K562 (cell line): ENCODE measurements at regions not wholly inside any gene's neighbourhood (a gene's known extent, or its start where the extent isn't known, plus 50 kb on each side); places are given as distances from the start of the nearest gene placed in this dataset.

Experiments
- KLF16 ChIP-seq: IDR thresholded peaks from 2 replicates; pipeline ENCODE4 v1.6.1; 2016; ENCODE audit warnings: antibody characterized with exemption
- MAFK ChIP-seq: IDR thresholded peaks from 2 replicates; pipeline ENCODE4 v1.6.1; 2011; ENCODE audit warnings: low read length, improper control_type of control experiment
- NEUROD1 ChIP-seq: fragments of 150-350 bp; IDR thresholded peaks from 2 replicates; pipeline ENCODE4 v1.6.1; 2014; ENCODE audit warnings: borderline replicate concordance, low read length, low read depth; ENCODE audit not compliant: partially characterized antibody
- NRF1 ChIP-seq, 2 experiments: fragments of 450-650 bp; IDR thresholded peaks in 1 of 2; conservative IDR thresholded peaks in 1 of 2; 2 replicates each; pipeline ENCODE4 v1.6.1; 2014; ENCODE audit warnings: mild to moderate bottlenecking in 2 of 2
- RNF2 ChIP-seq: sonication (generic); IDR thresholded peaks from 2 replicates; pipeline ENCODE4 v1.6.1; 2016
- TF ChIP-seq, protein P1 (sequence below): fragments of 450-650 bp; IDR thresholded peaks from 2 replicates; pipeline ENCODE4 v1.6.1; 2016; ENCODE audit warnings: mild to moderate bottlenecking, moderate library complexity

DNA sequence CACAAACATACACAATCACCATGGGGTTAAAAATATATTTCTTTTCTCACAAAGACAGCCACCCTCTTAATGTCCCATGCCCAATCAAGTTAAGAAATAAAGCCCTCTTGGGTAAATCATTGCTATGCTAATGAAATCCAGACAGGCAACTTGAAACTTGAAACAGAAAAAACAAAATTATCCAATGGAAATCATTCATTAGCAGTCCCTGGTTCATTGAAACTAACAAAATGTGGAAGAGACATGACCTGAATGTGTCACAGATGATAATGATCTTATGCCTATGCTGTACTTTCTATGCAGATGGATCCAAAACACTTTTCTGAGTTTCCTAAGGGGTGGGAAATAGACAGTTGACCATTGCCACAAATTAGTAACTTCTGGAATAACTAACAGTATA is 983.7 kb downstream of the MCTP2 start (continued):
- TF ChIP-seq, protein P1, sequence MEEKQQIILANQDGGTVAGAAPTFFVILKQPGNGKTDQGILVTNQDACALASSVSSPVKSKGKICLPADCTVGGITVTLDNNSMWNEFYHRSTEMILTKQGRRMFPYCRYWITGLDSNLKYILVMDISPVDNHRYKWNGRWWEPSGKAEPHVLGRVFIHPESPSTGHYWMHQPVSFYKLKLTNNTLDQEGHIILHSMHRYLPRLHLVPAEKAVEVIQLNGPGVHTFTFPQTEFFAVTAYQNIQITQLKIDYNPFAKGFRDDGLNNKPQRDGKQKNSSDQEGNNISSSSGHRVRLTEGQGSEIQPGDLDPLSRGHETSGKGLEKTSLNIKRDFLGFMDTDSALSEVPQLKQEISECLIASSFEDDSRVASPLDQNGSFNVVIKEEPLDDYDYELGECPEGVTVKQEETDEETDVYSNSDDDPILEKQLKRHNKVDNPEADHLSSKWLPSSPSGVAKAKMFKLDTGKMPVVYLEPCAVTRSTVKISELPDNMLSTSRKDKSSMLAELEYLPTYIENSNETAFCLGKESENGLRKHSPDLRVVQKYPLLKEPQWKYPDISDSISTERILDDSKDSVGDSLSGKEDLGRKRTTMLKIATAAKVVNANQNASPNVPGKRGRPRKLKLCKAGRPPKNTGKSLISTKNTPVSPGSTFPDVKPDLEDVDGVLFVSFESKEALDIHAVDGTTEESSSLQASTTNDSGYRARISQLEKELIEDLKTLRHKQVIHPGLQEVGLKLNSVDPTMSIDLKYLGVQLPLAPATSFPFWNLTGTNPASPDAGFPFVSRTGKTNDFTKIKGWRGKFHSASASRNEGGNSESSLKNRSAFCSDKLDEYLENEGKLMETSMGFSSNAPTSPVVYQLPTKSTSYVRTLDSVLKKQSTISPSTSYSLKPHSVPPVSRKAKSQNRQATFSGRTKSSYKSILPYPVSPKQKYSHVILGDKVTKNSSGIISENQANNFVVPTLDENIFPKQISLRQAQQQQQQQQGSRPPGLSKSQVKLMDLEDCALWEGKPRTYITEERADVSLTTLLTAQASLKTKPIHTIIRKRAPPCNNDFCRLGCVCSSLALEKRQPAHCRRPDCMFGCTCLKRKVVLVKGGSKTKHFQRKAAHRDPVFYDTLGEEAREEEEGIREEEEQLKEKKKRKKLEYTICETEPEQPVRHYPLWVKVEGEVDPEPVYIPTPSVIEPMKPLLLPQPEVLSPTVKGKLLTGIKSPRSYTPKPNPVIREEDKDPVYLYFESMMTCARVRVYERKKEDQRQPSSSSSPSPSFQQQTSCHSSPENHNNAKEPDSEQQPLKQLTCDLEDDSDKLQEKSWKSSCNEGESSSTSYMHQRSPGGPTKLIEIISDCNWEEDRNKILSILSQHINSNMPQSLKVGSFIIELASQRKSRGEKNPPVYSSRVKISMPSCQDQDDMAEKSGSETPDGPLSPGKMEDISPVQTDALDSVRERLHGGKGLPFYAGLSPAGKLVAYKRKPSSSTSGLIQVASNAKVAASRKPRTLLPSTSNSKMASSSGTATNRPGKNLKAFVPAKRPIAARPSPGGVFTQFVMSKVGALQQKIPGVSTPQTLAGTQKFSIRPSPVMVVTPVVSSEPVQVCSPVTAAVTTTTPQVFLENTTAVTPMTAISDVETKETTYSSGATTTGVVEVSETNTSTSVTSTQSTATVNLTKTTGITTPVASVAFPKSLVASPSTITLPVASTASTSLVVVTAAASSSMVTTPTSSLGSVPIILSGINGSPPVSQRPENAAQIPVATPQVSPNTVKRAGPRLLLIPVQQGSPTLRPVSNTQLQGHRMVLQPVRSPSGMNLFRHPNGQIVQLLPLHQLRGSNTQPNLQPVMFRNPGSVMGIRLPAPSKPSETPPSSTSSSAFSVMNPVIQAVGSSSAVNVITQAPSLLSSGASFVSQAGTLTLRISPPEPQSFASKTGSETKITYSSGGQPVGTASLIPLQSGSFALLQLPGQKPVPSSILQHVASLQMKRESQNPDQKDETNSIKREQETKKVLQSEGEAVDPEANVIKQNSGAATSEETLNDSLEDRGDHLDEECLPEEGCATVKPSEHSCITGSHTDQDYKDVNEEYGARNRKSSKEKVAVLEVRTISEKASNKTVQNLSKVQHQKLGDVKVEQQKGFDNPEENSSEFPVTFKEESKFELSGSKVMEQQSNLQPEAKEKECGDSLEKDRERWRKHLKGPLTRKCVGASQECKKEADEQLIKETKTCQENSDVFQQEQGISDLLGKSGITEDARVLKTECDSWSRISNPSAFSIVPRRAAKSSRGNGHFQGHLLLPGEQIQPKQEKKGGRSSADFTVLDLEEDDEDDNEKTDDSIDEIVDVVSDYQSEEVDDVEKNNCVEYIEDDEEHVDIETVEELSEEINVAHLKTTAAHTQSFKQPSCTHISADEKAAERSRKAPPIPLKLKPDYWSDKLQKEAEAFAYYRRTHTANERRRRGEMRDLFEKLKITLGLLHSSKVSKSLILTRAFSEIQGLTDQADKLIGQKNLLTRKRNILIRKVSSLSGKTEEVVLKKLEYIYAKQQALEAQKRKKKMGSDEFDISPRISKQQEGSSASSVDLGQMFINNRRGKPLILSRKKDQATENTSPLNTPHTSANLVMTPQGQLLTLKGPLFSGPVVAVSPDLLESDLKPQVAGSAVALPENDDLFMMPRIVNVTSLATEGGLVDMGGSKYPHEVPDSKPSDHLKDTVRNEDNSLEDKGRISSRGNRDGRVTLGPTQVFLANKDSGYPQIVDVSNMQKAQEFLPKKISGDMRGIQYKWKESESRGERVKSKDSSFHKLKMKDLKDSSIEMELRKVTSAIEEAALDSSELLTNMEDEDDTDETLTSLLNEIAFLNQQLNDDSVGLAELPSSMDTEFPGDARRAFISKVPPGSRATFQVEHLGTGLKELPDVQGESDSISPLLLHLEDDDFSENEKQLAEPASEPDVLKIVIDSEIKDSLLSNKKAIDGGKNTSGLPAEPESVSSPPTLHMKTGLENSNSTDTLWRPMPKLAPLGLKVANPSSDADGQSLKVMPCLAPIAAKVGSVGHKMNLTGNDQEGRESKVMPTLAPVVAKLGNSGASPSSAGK = no peak
- TF ChIP-seq NRF1 (conservative IDR thresholded peaks at IDR 0.05 in 1 of 2, IDR thresholded peaks at IDR 0.05 in 1 of 2) (no peak), NEUROD1 (no peak), KLF16 (no peak), MAFK (no peak), RNF2 (no peak)
